SU-DHL-6 (cell line): ENCODE measurements at regions not wholly inside any gene's neighbourhood (a gene's known extent, or its start where the extent isn't known, plus 50 kb on each side); places are given as distances from the start of the nearest gene placed in this dataset.
"Not testable (repeated sequence)": the region's sequence is repeated elsewhere in the genome, so short reads cannot be mapped to it uniquely, and the experiment has no call there.

Experiments
- CTCF ChIP-seq: fragments of 200-600 bp; sonication (generic); IDR thresholded peaks from one replicate; pipeline ENCODE4 v1.5.1; 2017; ENCODE audit warnings: antibody characterized with exemption, mild to moderate bottlenecking, low read length, moderate library complexity; ENCODE audit not compliant: insufficient read depth, poor library complexity, severe bottlenecking
- EZH2phosphoT487 ChIP-seq: fragments of 200-600 bp; sonication (generic), shearing (Covaris generic); conservative IDR thresholded peaks from 2 replicates; pipeline ENCODE4 v1.6.1; 2018; ENCODE audit warnings: mild to moderate bottlenecking, antibody characterized with exemption, low read length, moderate library complexity, mixed read lengths

- TF ChIP-seq CTCF, EZH2phosphoT487: not testable (repeated sequence)
Observed at GRCh38 chr10:47673128-47673527, 90.3 kb downstream of the SYT15B start.
